Left cardiac atrium (tissue), 4 donors: ENCODE measurements at regions not wholly inside any gene's neighbourhood (a gene's known extent, or its start where the extent isn't known, plus 50 kb on each side); places are given as distances from the start of the nearest gene placed in this dataset.

Experiments
- ATAC-seq, 2 donors: fragments of 200-7000 bp; cut with Tn5 transposase; one replicate each; pipeline ENCODE4 v1.9.1; 2020; ENCODE audit warnings: mild to moderate bottlenecking in 2 of 2, moderate library complexity in 2 of 2
- DNase-seq: peaks from one replicate; pipeline ENCODE4 v3.0.0-alpha.2; 2020
- intact Hi-C, 2 donors: fragments of 100-400 bp; cut with DNase I; formaldehyde crosslinking; loops; one replicate each; pipeline versions ENCODE4 v1.14.1 to v1.15.1; 2022 to 2023
- donor health status: DM: no; HTN: yes; CAD: no.
- donor health status: DM: no; HTN: yes; CAD: no; lungs with severe emphysema.
- donor health status: DM: yes; HTN: yes; CAD: no.
- donor health status: Dilated cardiomyopathy.

- no peak for ATAC-seq
- intact Hi-C loops = loop anchor here in 1 of 2 donors (10.0 kb wide), 1 partner anchor 94 kb away; no protein-coding TSS in a partner anchor
- DNase-seq = no peak
Measured at GRCh38 chr17:77698903-77699623, 259.4 kb upstream of the TNRC6C start.

GRCh38 chr17:77700165-77700881 lies 258.2 kb upstream of the TNRC6C start:
- ATAC-seq = no peak
- DNase-seq = no peak
- intact Hi-C loops = no loop called here

GRCh38 chr17:77701996-77702395 lies 256.5 kb upstream of the TNRC6C start:
- DNase-seq = no peak
- no peak for ATAC-seq
- intact Hi-C loops = no loop called here

- ATAC-seq (no peak), DNase-seq (no peak)
- intact Hi-C loops = no loop called here
Measured at GRCh38 chr17:77704048-77704815, 254.3 kb upstream of the TNRC6C start.

- intact Hi-C loops = no loop called here
- DNase-seq = no peak
- ATAC-seq = no peak
Measured at GRCh38 chr17:77706938-77707337, 251.6 kb upstream of the TNRC6C start.

GRCh38 chr17:77707546-77707945 lies 251.0 kb upstream of the TNRC6C start:
- ATAC-seq (no peak), DNase-seq (no peak)
- intact Hi-C loops = no loop called here

- ATAC-seq = no peak
Measured at GRCh38 chr17:77708049-77708448, 250.5 kb upstream of the TNRC6C start.

GRCh38 chr17:77708936-77709335 lies 249.6 kb upstream of the TNRC6C start:
- DNase-seq (no peak), ATAC-seq (no peak)
- intact Hi-C loops = no loop called here

More at GRCh38 chr17:77708049-77708448, 250.5 kb upstream of the TNRC6C start:
- no peak for DNase-seq
- intact Hi-C loops = no loop called here

GRCh38 chr17:77709594-77709993 lies 248.9 kb upstream of the TNRC6C start:
- no peak for DNase-seq
- no peak for ATAC-seq
- intact Hi-C loops = no loop called here

GRCh38 chr17:77712578-77712977 lies 245.9 kb upstream of the TNRC6C start:
- no peak for ATAC-seq
- no peak for DNase-seq
- intact Hi-C loops = no loop called here

GRCh38 chr17:77716289-77716926 lies 242.1 kb upstream of the TNRC6C start:
- no peak for ATAC-seq

GRCh38 chr17:77717941-77718668 lies 240.4 kb upstream of the TNRC6C start:
- DNase-seq (no peak), ATAC-seq (no peak)
- intact Hi-C loops = no loop called here

More at GRCh38 chr17:77716289-77716926, 242.1 kb upstream of the TNRC6C start:
- intact Hi-C loops = no loop called here
- no peak for DNase-seq

- DNase-seq = no peak
- intact Hi-C loops = no loop called here
- ATAC-seq = no peak
Measured at GRCh38 chr17:77718669-77718961, 239.9 kb upstream of the TNRC6C start.

GRCh38 chr17:77719806-77720205 lies 238.7 kb upstream of the TNRC6C start:
- ATAC-seq = no peak
- no peak for DNase-seq
- intact Hi-C loops = no loop called here

GRCh38 chr17:77720946-77721845 lies 237.3 kb upstream of the TNRC6C start:
- intact Hi-C loops = no loop called here
- ATAC-seq (no peak), DNase-seq (no peak)

GRCh38 chr17:77721846-77722160 lies 236.7 kb upstream of the TNRC6C start:
- DNase-seq (no peak), ATAC-seq (no peak)
- intact Hi-C loops = no loop called here

GRCh38 chr17:77722366-77722765 lies 236.1 kb upstream of the TNRC6C start:
- intact Hi-C loops = no loop called here
- ATAC-seq (no peak), DNase-seq (no peak)
